ENCODE measurements at regions not wholly inside any gene's neighbourhood (a gene's known extent, or its start where the extent isn't known, plus 50 kb on each side); places are given as distances from the start of the nearest gene placed in this dataset.

- Mint-ChIP-seq H3K4me1 (ENCODE audit: low read depth) (peaks cover 17% of the 10 kb centered on the region), H3K27me3 (peaks cover 3% of the 10 kb centered on the region), H3K36me3 (ENCODE audit: insufficient read depth) (no peaks in the 10 kb centered on the region), H3K27ac (no peak overlapping the region), H3K4me3 (ENCODE audit: low read depth) (no peak overlapping the region), H3K9me3 (ENCODE audit: low read depth) (peaks cover 8% of the 10 kb centered on the region)
- DNase-seq (ENCODE audit: low spot score, unreplicated experiment), result no peak
- no peak for TF ChIP-seq CTCF (IDR thresholded peaks at IDR 0.05; ENCODE audit: unreplicated experiment)
Measured at GRCh38 chr5:175107028-175107588, 336.9 kb downstream of the DRD1 start.

- Mint-ChIP-seq H3K27me3 (peaks cover 3% of the 10 kb centered on the region), H3K9me3 (ENCODE audit: low read depth) (peaks cover 7% of the 10 kb centered on the region), H3K36me3 (ENCODE audit: insufficient read depth) (no peaks in the 10 kb centered on the region), H3K27ac (no peak overlapping the region), H3K4me1 (ENCODE audit: low read depth) (peaks cover 10% of the 10 kb centered on the region), H3K4me3 (ENCODE audit: low read depth) (no peak overlapping the region)
- DNase-seq (ENCODE audit: low spot score, unreplicated experiment), result no peak
- no peak for TF ChIP-seq CTCF (IDR thresholded peaks at IDR 0.05; ENCODE audit: unreplicated experiment)
Measured at GRCh38 chr5:175104677-175105076, 339.3 kb downstream of the DRD1 start.

- no peak for TF ChIP-seq CTCF (IDR thresholded peaks at IDR 0.05; ENCODE audit: unreplicated experiment)
- Mint-ChIP-seq H3K36me3 (ENCODE audit: insufficient read depth) (no peaks in the 10 kb centered on the region), H3K27me3 (peaks cover 3% of the 10 kb centered on the region), H3K9me3 (ENCODE audit: low read depth) (no peaks in the 10 kb centered on the region), H3K27ac (no peak overlapping the region), H3K4me1 (ENCODE audit: low read depth) (peaks cover 10% of the 10 kb centered on the region), H3K4me3 (ENCODE audit: low read depth) (no peak overlapping the region)
- no peak for DNase-seq (ENCODE audit: low spot score, unreplicated experiment)
Measured at GRCh38 chr5:175103746-175104145, 340.2 kb downstream of the DRD1 start.

GRCh38 chr5:175102717-175103116 is 341.3 kb downstream of the DRD1 start:
- H3K4me3 Mint-ChIP-seq (ENCODE audit: low read depth), result no peak overlapping the region
- no peaks in the 10 kb centered on the region for H3K36me3 Mint-ChIP-seq (ENCODE audit: insufficient read depth)
- no peak for DNase-seq (ENCODE audit: low spot score, unreplicated experiment)
- H3K4me1 Mint-ChIP-seq (ENCODE audit: low read depth), result peaks cover 10% of the 10 kb centered on the region
- H3K27me3 Mint-ChIP-seq, result peaks cover 3% of the 10 kb centered on the region
- no peaks in the 10 kb centered on the region for H3K9me3 Mint-ChIP-seq (ENCODE audit: low read depth)
- no peak overlapping the region for H3K27ac Mint-ChIP-seq
- TF ChIP-seq CTCF (IDR thresholded peaks at IDR 0.05; ENCODE audit: unreplicated experiment), result no peak

GRCh38 chr5:175098301-175098700 is 345.7 kb downstream of the DRD1 start:
- DNase-seq (ENCODE audit: low spot score, unreplicated experiment), result no peak
- H3K36me3 Mint-ChIP-seq (ENCODE audit: insufficient read depth), result no peaks in the 10 kb centered on the region
- TF ChIP-seq CTCF (IDR thresholded peaks at IDR 0.05; ENCODE audit: unreplicated experiment), result no peak
- H3K27me3 Mint-ChIP-seq, result peaks cover 6% of the 10 kb centered on the region
- no peak overlapping the region for H3K4me3 Mint-ChIP-seq (ENCODE audit: low read depth)
- H3K9me3 Mint-ChIP-seq (ENCODE audit: low read depth), result no peaks in the 10 kb centered on the region
- peaks cover under 1% of the 10 kb centered on the region for H3K4me1 Mint-ChIP-seq (ENCODE audit: low read depth)
- no peak overlapping the region for H3K27ac Mint-ChIP-seq
